COLO668 (cell line): ENCODE measurements at regions not wholly inside any gene's neighbourhood (a gene's known extent, or its start where the extent isn't known, plus 50 kb on each side); places are given as distances from the start of the nearest gene placed in this dataset.
"Not testable (repeated sequence)": the region's sequence is repeated elsewhere in the genome, so short reads cannot be mapped to it uniquely, and the experiment has no call there.

Experiments used
- DNase-seq: peaks from one replicate; lab custom pipeline; 2025; ENCODE audit not compliant: unreplicated experiment; lab: John Stamatoyannopoulos, UW

- DNase-seq: no peak
Observed at GRCh38 chr1:70553567-70553956, 142.5 kb downstream of the CTH start.

- no peak for DNase-seq
Observed at GRCh38 chr1:70554341-70554740, 143.3 kb downstream of the CTH start.

GRCh38 chr1:70556541-70556940 is 145.5 kb downstream of the CTH start:
- DNase-seq: no peak

- no peak for DNase-seq
Observed at GRCh38 chr1:70567167-70567566, 156.1 kb downstream of the CTH start.

GRCh38 chr1:70571191-70571590 is 160.1 kb downstream of the CTH start:
- DNase-seq: no peak

GRCh38 chr1:70573317-70573843 is 162.3 kb downstream of the CTH start:
- DNase-seq: no peak

- no peak for DNase-seq
Observed at GRCh38 chr1:70581661-70582060, 170.6 kb downstream of the CTH start.

GRCh38 chr1:70583522-70583921 is 172.5 kb downstream of the CTH start:
- no peak for DNase-seq

- DNase-seq: no peak
Observed at GRCh38 chr1:70586046-70586445, 175.0 kb downstream of the CTH start.

GRCh38 chr1:70587872-70588366 is 176.9 kb downstream of the CTH start:
- DNase-seq: no peak

- DNase-seq: not testable (repeated sequence)
Observed at GRCh38 chr1:70593551-70593950, 182.5 kb downstream of the CTH start.

- DNase-seq: no peak
Observed at GRCh38 chr1:70608815-70609214, 197.7 kb downstream of the CTH start.

GRCh38 chr1:70610164-70610563 is 199.1 kb downstream of the CTH start:
- DNase-seq: not testable (repeated sequence)

GRCh38 chr1:70616946-70617345 is 205.9 kb downstream of the CTH start:
- no peak for DNase-seq

- DNase-seq: no peak
Observed at GRCh38 chr1:70617728-70618127, 206.7 kb downstream of the CTH start.

- peak; percentile 38 for DNase-seq
Observed at GRCh38 chr1:70627910-70628309, 216.8 kb downstream of the CTH start.

- DNase-seq: no peak
Observed at GRCh38 chr1:70628973-70629372, 217.9 kb downstream of the CTH start.

- no peak for DNase-seq
Observed at GRCh38 chr1:70633004-70633403, 221.9 kb downstream of the CTH start.

- DNase-seq: no peak
Observed at GRCh38 chr1:70635868-70636267, 224.8 kb downstream of the CTH start.

GRCh38 chr1:70641868-70642267 is 230.8 kb downstream of the CTH start:
- no peak for DNase-seq

- no peak for DNase-seq
Observed at GRCh38 chr1:70656361-70656760, 245.3 kb downstream of the CTH start.

- DNase-seq: no peak
Observed at GRCh38 chr1:70659891-70660290, 248.8 kb downstream of the CTH start.

- DNase-seq: no peak
Observed at GRCh38 chr1:70666381-70667140, 255.5 kb downstream of the CTH start.
